HUES64 (cell line): ENCODE measurements at regions not wholly inside any gene's neighbourhood (a gene's known extent, or its start where the extent isn't known, plus 50 kb on each side); places are given as distances from the start of the nearest gene placed in this dataset.
"Not testable (repeated sequence)": the region's sequence is repeated elsewhere in the genome, so short reads cannot be mapped to it uniquely, and the experiment has no call there.

Source experiments
- H3K27ac ChIP-seq: 2 replicates; pipeline ENCODE4 v1.7.0; 2013; ENCODE audit warnings: low read depth, low read length, inconsistent platforms
- H3K27me3 ChIP-seq: 2 replicates; pipeline ENCODE4 v1.6.1; 2013; ENCODE audit warnings: mild to moderate bottlenecking, low read length; ENCODE audit not compliant: insufficient read depth
- H3K36me3 ChIP-seq: 2 replicates; pipeline ENCODE4 v1.6.1; 2013; ENCODE audit warnings: mild to moderate bottlenecking, low read length; ENCODE audit not compliant: insufficient read depth
- H3K4me1 ChIP-seq: 2 replicates; pipeline ENCODE4 v1.6.1; 2013; ENCODE audit warnings: mild to moderate bottlenecking, low read length, moderate library complexity; ENCODE audit not compliant: insufficient read depth
- H3K4me3 ChIP-seq: 2 replicates; pipeline ENCODE4 v1.5.1; 2013; ENCODE audit warnings: mild to moderate bottlenecking, low read length, moderate library complexity
- H3K9ac ChIP-seq: 2 replicates; pipeline ENCODE4 v1.6.1; 2013; ENCODE audit warnings: mild to moderate bottlenecking, low read depth, low read length
- H3K9me3 ChIP-seq: 2 replicates; pipeline ENCODE4 v1.6.1; 2013; ENCODE audit warnings: low read depth, low read length; ENCODE audit not compliant: insufficient read depth
- WGBS: fragments of 150-250, 120-280 bp; methylation state at CpG from one replicate; pipeline ENCODE4 v1.1.7; 2013; ENCODE audit warnings: missing lambda C conversion rate; 5-methylcytosine and 5-hydroxymethylcytosine counted together

DNA sequence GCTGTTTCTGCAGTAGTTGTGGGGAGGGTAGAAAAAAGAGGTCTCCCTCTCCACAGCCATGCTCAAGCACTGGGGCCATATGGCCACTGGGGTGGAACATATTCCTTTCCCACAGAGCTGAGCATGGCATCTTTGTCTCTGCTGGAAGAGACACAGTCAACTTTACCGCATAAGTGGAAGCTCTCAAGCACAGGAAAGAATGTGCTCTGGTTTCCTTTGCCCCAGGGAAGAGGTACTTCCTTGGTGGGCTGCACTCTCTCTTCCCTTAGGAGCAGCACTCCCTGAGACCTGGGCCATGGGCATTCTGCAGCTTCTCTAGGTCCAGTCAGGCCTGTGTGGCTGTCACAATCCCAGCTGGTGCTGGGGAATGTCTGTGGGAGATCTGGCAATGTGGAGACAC lies 168.5 kb upstream of the ACTBL2 start:
- H3K36me3 ChIP-seq: no peaks in the 10 kb centered on the region
- H3K27ac ChIP-seq: no peak overlapping the region
- H3K9me3 ChIP-seq: no peaks in the 10 kb centered on the region
- H3K27me3 ChIP-seq: no peaks in the 10 kb centered on the region
- no peak overlapping the region for H3K9ac ChIP-seq
- H3K4me1 ChIP-seq: peaks cover 5% of the 10 kb centered on the region; the same call in 1 of the 2 replicates
- no peak overlapping the region for H3K4me3 ChIP-seq
- WGBS: 97% methylated on average over 1 of the region's 1 CpG

DNA sequence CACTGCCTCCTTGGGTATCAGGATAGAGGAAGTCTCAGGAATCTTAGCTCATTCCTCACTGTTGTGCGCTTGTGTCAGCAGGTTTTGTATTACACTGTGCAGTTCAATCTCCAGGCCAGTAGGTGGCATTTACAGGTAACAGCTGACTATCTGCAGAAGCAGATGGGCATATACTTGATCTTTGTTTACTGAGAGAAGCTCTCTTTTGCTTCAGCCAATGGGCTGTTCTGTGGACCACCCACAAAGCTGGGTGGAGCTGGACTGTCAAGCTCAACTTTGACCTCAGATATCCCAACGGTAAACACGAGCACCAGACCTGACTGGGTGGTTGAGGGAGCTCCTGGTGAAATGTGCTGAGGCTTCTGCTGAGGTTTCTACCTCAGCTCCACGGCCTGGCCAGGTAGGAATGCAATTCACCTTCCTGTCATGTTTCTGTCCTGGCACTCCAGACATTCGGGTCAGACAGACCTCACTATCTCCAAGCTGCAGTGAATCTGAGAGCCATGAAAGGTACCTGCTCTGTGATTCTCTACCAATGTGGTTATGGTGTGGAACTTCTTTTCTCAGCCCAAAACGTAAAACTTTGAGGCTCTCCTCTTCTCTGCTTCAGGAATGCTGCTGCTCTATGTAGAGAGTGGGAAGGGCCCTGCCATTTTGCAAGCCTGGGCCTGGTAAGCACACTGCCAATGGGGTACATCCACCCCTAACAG lies 167.9 kb upstream of the ACTBL2 start:
- Histone ChIP-seq H3K4me1 (peaks cover 5% of the 10 kb centered on the region; the same call in 1 of the 2 replicates), H3K27me3 (no peaks in the 10 kb centered on the region), H3K9ac (no peak overlapping the region), H3K9me3 (no peaks in the 10 kb centered on the region), H3K4me3 (no peak overlapping the region), H3K27ac (no peak overlapping the region), H3K36me3 (no peaks in the 10 kb centered on the region)
- WGBS: 72% methylated on average over 6 of the region's 6 CpGs

DNA sequence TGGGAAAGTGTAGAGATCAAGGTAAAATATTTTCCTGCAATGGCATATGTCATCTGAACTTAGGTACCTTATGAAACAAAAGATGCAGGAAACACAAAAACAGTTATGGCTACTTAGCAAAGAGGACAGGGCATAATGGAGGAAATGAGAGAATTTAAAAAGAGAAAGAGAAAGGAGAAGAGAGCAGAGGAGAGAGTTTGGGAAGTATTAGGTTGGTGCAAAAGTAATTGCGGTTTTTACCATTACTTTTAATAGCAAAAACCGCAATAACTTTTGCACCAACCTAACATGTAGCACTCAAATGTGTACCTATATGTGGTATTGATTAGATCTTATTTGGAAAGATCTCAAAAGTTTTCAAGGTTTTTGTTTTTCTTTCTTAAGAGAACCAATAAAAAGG lies 160.1 kb upstream of the ACTBL2 start:
- no peak overlapping the region for H3K4me3 ChIP-seq
- WGBS: no CpG with 5 or more reads among the region's 2 CpGs
- no peaks in the 10 kb centered on the region for H3K9me3 ChIP-seq

DNA sequence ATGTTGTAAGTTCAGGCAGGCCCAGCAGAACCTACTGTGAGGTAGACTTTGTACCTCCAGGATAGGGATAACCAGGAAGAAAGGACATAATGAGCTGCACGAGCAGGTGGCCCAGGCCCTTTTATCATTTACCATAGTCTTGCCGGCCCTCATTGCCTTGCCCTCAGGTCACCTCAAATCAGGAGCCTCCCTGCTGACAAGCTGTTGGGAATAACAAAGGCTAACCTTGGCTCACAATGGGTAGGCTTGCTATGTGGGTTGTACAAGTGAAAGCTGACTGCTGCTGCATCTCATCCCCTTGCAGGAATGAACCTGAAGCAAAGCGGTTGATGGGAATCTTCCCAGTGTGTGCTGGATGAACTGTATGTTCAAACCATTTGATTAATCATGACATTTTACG lies 159.5 kb upstream of the ACTBL2 start:
- Histone ChIP-seq H3K4me3 (no peak overlapping the region), H3K9me3 (no peaks in the 10 kb centered on the region), H3K36me3 (no peaks in the 10 kb centered on the region), H3K9ac (no peak overlapping the region), H3K27me3 (no peaks in the 10 kb centered on the region), H3K4me1 (no peaks in the 10 kb centered on the region), H3K27ac (no peak overlapping the region)
- 77% methylated on average over 4 of the region's 4 CpGs for WGBS

More for the DNA sequence above, 160.1 kb upstream of the ACTBL2 start:
- no peak overlapping the region for H3K9ac ChIP-seq
- no peaks in the 10 kb centered on the region for H3K4me1 ChIP-seq
- no peaks in the 10 kb centered on the region for H3K36me3 ChIP-seq
- no peaks in the 10 kb centered on the region for H3K27me3 ChIP-seq
- H3K27ac ChIP-seq: no peak overlapping the region

DNA sequence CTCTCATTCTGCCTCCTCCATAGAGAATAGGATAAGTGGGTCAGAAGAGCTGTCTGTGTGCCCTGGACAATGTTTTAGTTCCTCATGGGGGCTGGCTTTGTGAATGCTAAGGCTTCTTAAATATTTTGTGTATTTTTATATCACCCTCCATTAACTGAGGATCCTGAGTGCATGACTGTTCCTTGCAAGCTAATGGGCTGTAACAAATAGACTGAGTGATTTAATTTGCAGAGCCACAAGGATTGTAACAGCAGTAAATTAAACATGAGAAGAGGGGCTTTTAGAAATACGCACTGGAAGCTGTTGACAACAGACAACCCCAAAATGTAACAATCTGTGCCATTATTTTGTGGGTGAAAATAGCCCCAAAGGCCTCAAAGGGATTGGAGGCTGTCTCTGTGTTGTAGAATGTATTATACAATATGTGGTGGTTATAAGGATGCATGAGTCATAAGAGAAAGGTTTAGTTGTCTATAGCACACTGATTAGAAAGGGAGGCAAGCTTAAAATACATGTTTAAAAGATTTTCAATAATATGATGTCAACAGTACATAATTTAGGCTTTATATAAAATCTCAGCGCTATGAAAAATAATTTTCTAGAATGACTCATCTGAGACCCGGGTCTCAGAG lies 152.7 kb upstream of the ACTBL2 start:
- 96% methylated on average over 3 of the region's 3 CpGs for WGBS
- H3K36me3 ChIP-seq: no peaks in the 10 kb centered on the region
- H3K4me3 ChIP-seq: no peak overlapping the region
- H3K9ac ChIP-seq: no peak overlapping the region
- no peaks in the 10 kb centered on the region for H3K4me1 ChIP-seq
- no peaks in the 10 kb centered on the region for H3K27me3 ChIP-seq
- H3K9me3 ChIP-seq: no peaks in the 10 kb centered on the region
- no peak overlapping the region for H3K27ac ChIP-seq

DNA sequence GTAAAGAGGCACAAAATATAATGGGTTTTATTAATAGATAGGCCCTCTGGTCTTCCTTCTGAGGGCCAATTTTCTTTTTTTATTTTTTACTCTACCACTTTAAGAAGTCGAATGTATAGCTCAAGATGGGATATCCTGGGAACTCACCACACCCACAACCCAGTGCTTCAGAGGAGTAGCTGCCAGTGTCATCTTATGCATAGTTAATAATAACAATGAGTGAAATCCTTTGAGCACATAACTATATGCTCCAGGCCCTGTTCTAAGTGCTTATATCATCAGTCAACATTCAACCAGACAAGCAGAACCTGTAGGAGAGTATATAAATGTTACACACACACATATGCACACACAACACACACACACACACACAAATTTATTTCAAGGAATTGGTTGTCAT lies 150.3 kb upstream of the ACTBL2 start:
- H3K9ac ChIP-seq: no peak overlapping the region
- no peak overlapping the region for H3K4me3 ChIP-seq
- no peaks in the 10 kb centered on the region for H3K9me3 ChIP-seq
- no peaks in the 10 kb centered on the region for H3K27me3 ChIP-seq
- 100% methylated on average over 1 of the region's 1 CpG for WGBS
- no peaks in the 10 kb centered on the region for H3K36me3 ChIP-seq
- no peaks in the 10 kb centered on the region for H3K4me1 ChIP-seq
- no peak overlapping the region for H3K27ac ChIP-seq

DNA sequence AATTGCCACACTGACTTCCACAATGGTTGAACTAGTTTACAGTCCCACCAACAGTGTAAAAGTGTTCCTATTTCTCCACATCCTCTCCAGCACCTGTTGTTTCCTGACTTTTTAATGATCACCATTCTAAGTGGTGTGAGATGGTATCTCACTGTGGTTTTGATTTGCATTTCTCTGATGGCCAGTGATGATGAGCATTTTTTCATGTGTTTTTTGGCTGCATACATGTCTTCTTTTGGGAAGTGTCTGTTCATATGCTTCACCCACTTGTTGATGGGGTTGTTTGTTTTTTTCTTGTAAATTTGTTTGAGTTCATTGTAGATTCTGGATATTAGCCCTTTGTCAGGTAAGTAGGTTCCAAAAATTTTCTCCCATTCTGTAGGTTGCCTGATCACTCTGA lies 148.5 kb upstream of the ACTBL2 start:
- H3K4me3 ChIP-seq, H3K36me3 ChIP-seq, H3K27ac ChIP-seq, H3K9me3 ChIP-seq, H3K27me3 ChIP-seq, H3K9ac ChIP-seq, H3K4me1 ChIP-seq: not testable (repeated sequence)

DNA sequence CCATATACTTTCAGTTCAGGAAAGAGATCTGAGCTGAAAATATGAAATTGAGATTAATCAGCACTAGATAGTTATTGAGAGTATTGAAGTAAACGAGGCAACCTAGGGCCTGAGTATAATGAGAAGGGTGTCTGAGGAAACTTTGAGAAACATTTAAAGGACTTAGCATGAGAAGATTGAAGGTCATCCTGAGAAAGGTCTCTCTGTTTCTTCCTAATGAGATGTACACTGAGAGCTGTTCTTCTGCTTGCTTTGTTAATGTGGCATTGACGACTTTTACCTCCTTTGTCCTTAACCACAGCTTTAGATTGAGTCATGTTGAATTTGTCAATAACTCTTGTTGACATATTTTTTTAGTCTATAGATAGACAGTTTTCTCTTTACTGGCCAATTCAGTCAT lies 145.1 kb upstream of the ACTBL2 start:
- H3K36me3 ChIP-seq: no peaks in the 10 kb centered on the region
- no peaks in the 10 kb centered on the region for H3K4me1 ChIP-seq
- H3K9ac ChIP-seq: no peak overlapping the region
- no peaks in the 10 kb centered on the region for H3K9me3 ChIP-seq
- WGBS: 95% methylated on average over 2 of the region's 2 CpGs
- no peak overlapping the region for H3K4me3 ChIP-seq
- H3K27ac ChIP-seq: no peak overlapping the region
- no peaks in the 10 kb centered on the region for H3K27me3 ChIP-seq

DNA sequence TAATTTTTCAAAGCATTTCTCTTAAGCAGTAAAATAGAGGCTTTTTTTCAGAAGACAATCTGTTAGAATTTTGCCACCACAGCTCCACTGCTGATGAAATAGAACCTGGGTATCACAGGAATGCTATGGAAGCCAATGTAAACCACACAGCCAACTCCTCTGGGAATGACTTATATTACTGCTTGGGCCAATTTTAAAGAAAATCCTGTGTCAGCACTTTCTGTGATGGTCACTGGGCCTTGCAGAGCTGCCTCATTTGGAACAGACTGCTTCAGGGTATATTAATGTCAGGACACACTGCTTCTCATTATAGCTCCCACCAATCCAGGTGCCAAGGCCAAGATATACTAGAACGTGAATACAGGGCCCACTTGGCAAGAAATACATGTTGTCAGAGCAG lies 144.1 kb upstream of the ACTBL2 start:
- Histone ChIP-seq H3K27me3 (no peaks in the 10 kb centered on the region), H3K9ac (no peak overlapping the region), H3K9me3 (no peaks in the 10 kb centered on the region), H3K36me3 (no peaks in the 10 kb centered on the region), H3K4me3 (no peak overlapping the region), H3K27ac (no peak overlapping the region), H3K4me1 (no peaks in the 10 kb centered on the region)
- WGBS: 83% methylated on average over 1 of the region's 1 CpG

DNA sequence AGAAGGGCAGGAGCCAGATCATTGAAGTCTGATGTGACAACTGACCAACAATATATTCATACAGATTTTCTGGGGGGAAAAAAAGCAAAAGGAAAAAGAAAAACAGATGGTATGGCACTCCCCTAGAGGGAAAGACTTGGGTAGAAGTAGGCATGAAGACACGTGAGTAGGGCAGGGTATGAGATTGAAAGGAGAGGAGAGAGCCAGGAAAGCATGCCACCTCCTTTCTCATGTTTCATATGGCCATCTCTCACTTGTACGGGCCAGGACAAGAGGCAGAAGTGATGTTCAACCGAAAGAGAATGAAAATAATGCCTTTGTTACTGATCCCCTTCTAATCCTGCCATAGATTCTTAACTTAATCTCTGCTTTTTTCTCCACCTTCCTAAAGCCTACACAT lies 139.0 kb upstream of the ACTBL2 start:
- H3K27ac ChIP-seq: no peak overlapping the region
- no peaks in the 10 kb centered on the region for H3K27me3 ChIP-seq
- WGBS: 92% methylated on average over 3 of the region's 3 CpGs
- H3K9me3 ChIP-seq: no peaks in the 10 kb centered on the region
- no peaks in the 10 kb centered on the region for H3K4me1 ChIP-seq
- no peak overlapping the region for H3K4me3 ChIP-seq
- no peaks in the 10 kb centered on the region for H3K36me3 ChIP-seq
- H3K9ac ChIP-seq: no peak overlapping the region

DNA sequence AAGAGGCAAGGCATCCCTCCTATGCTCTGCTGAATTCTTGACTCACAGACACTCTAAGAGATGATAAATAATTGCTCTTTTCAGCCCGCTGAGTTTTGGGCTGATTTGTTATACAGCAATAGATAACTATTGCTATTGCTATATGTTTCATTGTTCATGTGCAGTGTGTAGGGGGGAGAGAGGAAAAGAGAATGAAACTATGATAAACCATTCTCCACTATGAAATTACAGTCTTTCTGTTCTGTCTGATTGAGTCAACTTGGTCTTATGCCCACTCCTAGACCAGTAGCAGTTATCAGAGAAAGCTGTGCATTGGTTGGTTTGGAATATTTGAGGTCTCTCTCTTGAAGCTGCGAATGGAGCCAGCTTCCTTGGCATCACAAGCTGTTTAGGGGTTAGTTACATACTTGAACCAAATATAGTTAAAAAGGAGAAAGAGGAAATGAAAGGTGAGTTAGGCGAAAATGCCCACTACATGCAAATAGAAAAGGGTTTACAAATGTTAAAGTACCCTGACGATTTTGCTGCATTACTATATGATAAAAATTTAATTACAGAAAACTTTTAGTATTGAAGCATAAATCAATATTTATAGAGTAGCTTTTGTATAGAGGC lies 136.3 kb upstream of the ACTBL2 start:
- WGBS: 100% methylated on average over 2 of the region's 4 CpGs
- H3K4me1 ChIP-seq: no peaks in the 10 kb centered on the region
- H3K27me3 ChIP-seq: no peaks in the 10 kb centered on the region
- no peaks in the 10 kb centered on the region for H3K36me3 ChIP-seq
- no peak overlapping the region for H3K4me3 ChIP-seq
- H3K9ac ChIP-seq: no peak overlapping the region
- no peak overlapping the region for H3K27ac ChIP-seq
- H3K9me3 ChIP-seq: no peaks in the 10 kb centered on the region
